Hepatocyte (in vitro differentiated cells): ENCODE measurements at regions not wholly inside any gene's neighbourhood (a gene's known extent, or its start where the extent isn't known, plus 50 kb on each side); places are given as distances from the start of the nearest gene placed in this dataset.

ENCODE experiments used
- CTCF ChIP-seq: fragments of 200-600 bp; sonication (generic); IDR thresholded peaks from 2 replicates; pipeline ENCODE4 v1.5.1; 2016; ENCODE audit warnings: antibody characterized with exemption, mild to moderate bottlenecking; ENCODE audit not compliant: poor library complexity
- EZH2 ChIP-seq: fragments of 200-600 bp; sonication (generic); IDR thresholded peaks from 2 replicates; pipeline ENCODE4 v1.6.1; 2016; ENCODE audit warnings: antibody characterized with exemption, mild to moderate bottlenecking, borderline replicate concordance
- EZH2phosphoT487 ChIP-seq: fragments of 200-600 bp; sonication (generic); IDR thresholded peaks from one replicate; pipeline ENCODE4 v1.6.1; 2018; ENCODE audit warnings: antibody characterized with exemption, mild to moderate bottlenecking, low read depth, moderate library complexity; ENCODE audit not compliant: unreplicated experiment, severe bottlenecking

- TF ChIP-seq CTCF, result no peak
- TF ChIP-seq EZH2, result no peak
- no peak for TF ChIP-seq EZH2phosphoT487
Measured at GRCh38 chr1:198014355-198014754, 97.2 kb downstream of the LHX9 start.
